ENCODE measurements at regions not wholly inside any gene's neighbourhood (a gene's known extent, or its start where the extent isn't known, plus 50 kb on each side); places are given as distances from the start of the nearest gene placed in this dataset.

DNA sequence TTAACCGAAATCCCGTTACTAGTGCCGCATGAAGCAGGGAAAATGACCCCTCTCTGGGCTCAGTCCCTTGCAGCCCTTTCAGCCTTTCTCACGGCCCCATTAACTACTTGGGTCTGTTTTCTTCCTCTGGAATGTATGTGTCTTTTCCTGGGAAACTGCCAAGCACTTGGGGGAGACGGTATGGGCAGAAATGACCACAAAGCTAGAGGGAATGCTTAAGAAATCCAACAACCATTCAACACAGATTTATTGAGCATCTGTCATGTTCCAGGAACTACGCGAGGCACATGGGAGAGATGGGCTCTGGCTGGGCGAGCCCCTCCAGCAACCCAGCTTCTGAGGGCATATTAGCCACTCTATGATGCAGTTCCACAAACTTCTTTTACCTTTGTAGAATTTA is 462.6 kb downstream of the BUD13 start:
- DNase-seq (ENCODE audit: low read depth): no peak

DNA sequence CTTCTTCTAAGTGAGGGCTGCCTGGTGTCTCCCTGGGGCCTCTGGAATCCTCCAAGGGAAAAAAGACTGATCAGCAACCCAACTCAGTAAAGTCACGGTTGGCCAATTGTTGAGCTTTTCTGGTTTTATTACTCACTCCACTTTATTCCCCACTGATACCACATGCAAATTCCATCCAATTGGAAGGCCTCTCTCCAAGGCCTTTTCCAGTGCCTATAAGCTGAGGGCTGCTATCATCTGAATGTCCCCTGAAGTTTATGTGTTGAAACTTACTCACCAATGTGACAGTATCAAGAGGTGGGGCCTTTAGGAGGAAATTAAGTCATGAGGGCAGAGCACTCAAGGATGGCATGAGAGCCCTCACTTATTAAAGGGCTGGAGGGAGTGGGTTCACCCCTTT is 463.3 kb downstream of the BUD13 start:
- H3K4me3 ChIP-seq (ENCODE audit: low read depth, low read length): no peak overlapping the region
- no peak for DNase-seq (ENCODE audit: low read depth)

More for the DNA sequence above, 462.6 kb downstream of the BUD13 start:
- H3K4me3 ChIP-seq (ENCODE audit: low read depth, low read length): no peak overlapping the region

DNA sequence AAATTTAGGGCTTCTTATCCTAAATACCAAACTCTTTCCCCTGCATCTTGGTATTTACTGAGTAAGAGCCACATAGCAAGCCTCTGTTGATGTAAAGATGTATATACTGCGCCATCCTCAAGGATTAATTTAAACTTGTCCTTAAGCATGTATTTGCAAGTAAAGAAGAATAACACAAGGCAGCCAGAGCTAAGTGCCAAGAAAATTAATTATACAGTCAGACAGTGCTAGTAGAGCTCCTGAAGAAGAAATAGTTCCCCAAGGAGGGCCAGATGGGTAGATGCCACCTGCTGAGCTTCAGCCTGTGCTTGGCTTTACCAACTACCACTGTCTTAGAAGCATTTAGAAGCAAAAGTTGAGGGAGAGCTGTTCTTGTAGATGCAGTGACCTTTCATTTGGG is 470.0 kb downstream of the BUD13 start:
- DNase-seq (ENCODE audit: low read depth): no peak
- no peak overlapping the region for H3K4me3 ChIP-seq (ENCODE audit: low read depth, low read length)

DNA sequence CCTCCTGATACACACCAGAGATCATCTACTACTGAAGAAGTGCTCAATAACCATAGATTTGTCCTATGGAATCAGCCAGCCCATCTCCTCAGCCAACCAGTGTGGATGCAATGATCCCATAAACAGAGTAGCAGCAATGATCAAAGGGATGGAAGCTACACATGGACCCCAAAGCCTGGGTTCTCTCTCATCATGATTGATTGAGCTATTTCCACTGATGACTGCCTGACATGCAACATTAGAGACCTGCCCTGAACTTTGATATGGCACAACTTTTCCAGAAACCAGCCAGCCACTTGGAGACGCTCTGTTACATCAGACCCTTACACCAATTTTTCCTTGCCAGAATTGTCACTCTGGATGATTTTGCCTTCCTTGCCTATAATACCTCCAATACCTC is 471.6 kb downstream of the BUD13 start:
- DNase-seq (ENCODE audit: low read depth): no peak
- H3K4me3 ChIP-seq (ENCODE audit: low read depth, low read length): no peak overlapping the region

DNA sequence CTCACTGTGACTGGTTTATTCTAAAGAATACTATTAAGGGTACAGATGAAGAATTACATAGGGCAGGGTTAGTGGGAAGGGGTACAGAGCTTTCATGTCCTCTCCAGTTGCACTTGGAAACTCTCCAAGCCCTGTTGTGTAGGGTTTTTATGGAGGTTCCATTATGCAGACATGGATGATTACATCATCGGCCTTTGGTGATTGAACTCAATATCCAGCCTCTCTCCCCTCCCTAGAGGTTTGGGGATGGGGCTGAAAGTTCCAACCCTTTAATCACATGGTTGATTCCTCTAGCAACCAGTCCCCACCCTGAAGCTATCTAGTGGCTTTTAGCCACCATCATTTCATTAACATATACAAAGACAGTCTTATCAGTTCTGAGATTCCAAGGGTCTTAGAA is 472.6 kb downstream of the BUD13 start:
- no peak overlapping the region for H3K4me3 ChIP-seq (ENCODE audit: low read depth, low read length)
- DNase-seq (ENCODE audit: low read depth): no peak

DNA sequence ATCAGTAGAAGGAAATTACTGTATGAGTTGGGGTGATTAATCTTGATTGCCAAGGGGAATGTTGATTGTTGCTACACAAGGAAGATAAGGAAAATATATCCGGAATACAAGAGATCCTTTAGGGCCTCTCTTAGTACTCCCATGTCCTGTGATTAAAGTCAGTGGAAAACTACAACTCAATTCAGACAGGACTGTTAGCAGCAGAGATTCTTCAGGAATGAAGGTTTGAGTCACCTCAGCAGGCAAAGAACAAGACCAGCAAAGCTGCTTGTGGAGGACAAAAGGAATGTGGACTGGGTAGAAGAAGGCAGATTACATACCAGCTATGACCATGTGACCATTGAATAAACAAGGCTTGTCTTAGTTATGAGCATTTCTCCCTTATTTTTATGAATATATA is 478.2 kb downstream of the BUD13 start:
- no peak for DNase-seq (ENCODE audit: low read depth)
- no peak overlapping the region for H3K4me3 ChIP-seq (ENCODE audit: low read depth, low read length)

DNA sequence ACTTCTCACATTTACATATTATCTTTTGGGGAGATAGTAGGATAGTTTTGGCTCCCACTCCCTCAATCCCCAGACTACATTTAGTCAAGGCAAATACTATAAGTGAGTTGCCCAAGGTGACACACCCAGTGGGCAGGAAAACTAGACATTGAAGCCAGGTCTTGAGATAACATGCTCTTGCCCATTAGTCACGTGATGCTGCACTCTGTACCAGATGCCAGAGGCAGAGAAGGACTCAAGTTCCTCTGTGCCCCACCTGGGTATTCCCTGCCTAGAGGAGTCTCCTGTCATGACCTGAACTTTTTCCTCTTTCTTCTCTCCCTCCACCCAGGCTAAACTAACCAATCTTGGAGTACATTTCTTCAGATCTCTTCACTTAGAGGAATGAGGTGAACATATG is 484.9 kb downstream of the BUD13 start:
- DNase-seq (ENCODE audit: low read depth): no peak
- H3K4me3 ChIP-seq (ENCODE audit: low read depth, low read length): no peak overlapping the region

DNA sequence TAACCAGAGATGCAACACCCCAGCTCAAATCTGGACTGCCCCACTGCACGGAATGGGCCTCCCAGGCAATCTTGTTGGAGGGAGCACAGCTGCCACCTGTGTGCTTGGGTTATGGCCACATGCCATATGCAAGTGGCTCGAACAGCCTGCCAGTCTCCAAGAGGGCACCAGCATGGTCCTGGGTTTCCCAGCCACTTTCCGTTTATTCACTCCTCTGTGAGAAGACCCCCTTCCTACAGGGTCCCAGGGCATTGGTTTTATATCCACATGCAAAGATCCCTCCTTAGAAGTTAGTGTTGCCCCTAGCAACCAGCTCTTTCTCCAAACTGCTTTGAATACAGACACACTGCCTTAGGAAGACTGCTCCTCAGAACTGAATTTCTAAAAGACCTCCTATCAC is 487.8 kb downstream of the BUD13 start:
- H3K4me3 ChIP-seq (ENCODE audit: low read depth, low read length): no peak overlapping the region
- no peak for DNase-seq (ENCODE audit: low read depth)

DNA sequence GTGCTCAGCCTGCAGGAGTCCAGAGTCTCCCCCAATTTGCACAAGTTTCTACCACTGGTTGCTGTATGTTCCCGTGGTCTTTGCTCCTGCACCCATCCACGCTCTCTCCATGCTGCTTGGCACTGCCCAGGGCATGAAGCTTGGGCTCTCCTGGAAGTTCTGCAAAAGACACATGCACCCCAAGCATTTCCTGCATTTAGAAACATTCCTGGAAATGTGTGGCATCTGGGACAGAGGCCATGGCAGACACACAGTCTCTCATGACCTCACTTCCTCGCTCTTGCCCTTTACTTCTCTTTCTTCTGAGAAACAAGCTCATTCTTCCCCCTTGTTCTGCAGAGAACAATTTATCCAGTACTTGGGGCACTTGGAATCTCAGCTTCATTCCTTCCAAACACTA is 489.5 kb downstream of the BUD13 start:
- no peak for DNase-seq (ENCODE audit: low read depth)

DNA sequence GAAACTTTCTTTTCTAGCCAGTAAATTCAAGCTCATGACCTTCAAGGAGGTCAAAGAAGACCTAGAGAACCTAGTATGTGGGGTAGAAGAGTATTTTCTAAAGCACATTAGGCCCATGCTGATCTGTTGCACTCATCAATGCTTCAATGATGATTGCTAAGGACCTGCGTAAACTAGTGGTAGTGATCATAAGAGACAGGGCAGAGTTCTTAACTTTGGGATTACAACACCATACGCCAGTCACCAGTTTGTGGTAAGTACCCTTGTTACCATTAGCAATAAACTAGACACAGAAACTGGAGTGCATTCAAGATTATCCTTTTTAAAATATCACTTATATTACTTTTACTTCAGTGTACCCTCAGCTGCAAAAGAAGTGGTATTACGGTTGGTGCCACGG is 490.3 kb downstream of the BUD13 start:
- DNase-seq (ENCODE audit: low read depth): no peak
- H3K4me3 ChIP-seq (ENCODE audit: low read depth, low read length): no peak overlapping the region

More for the DNA sequence above, 489.5 kb downstream of the BUD13 start:
- H3K4me3 ChIP-seq (ENCODE audit: low read depth, low read length): no peak overlapping the region

DNA sequence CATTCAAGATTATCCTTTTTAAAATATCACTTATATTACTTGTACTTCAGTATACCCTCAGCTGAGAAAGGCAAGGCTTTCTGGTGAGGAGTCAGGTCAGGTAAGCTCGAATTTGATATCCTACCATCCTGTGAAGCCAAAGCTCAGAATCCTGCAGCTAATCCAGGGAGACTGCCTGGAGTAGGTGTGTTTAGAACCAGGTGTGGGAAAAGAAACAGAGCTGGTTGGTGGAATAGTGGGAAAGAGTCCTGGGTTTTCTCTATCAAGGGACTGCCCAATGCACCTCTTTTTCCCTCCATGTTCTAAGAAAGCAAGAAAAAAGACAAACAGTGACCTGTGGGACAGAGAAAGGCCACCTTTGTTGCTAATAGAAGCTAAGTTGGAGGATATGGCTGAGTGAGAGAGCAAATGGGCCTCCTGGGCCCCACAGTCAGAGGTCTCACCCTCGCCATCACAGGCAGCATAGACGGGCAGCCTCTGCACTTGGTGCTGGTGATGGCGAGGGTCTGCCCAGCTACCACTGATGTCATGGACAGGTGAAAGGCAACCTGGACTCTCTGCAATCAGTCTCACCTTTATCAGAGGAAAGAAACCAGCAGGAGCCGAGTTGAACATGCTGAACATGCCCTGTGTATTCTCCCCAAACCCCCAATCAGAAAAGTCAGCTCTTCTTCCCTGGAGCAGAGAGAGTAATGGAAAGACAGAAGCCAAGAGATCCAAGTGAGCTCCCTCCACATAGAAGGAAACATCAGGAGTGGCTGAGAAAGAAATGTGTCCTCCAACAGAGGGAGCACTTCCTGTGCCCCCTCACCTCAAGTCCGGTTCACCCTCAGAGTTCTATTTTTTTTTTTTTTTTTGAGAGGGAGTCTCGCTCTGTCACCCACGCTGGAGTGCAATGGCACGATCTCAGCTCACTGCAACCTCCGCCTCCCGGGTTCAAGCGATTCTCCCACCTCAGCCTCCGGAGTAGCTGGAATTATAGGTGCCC is 491.3 kb downstream of the BUD13 start:
- no peak overlapping the region for H3K4me3 ChIP-seq (ENCODE audit: low read depth, low read length)
- no peak for DNase-seq (ENCODE audit: low read depth)

DNA sequence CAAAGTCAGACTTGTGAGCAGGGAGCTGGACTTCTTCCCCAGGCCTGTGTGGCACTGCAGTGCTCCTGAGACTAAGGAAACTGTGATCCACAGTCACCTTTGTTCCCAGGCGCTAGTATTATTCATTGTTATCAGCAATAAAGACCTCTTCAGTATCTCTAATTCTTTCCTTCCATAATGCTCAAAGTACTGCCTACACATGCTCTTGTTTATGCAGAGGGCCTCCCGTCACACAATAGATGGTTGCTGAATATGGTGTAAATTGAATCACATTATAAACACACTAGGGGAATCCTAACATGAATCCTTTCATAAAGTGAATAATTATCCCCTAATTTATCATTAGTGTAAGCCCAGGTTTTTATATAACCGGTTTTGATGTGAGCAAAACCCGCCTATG is 493.3 kb downstream of the BUD13 start:
- H3K4me3 ChIP-seq (ENCODE audit: low read depth, low read length): no peak overlapping the region
- no peak for DNase-seq (ENCODE audit: low read depth)

DNA sequence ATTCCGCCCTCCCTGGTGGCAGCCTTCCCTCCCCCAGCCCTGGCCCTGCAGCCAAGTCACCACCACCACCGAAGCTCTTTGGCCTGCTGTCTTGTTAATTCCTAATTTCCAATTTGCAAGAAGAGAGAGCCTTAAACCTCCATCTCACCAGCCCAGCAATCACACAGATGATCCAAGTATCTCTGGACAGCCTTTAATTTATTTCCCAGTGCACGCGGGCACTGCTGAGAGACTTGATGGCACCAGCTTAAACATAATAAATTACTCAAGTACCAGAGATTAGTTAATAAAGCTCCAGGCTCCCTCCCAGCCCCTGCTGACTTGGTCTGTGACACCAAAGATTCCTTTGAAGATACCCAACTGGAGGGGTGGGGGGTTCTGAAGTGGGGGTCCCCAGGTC is 494.7 kb downstream of the BUD13 start:
- no peak for DNase-seq (ENCODE audit: low read depth)
- H3K4me3 ChIP-seq (ENCODE audit: low read depth, low read length): no peak overlapping the region

DNA sequence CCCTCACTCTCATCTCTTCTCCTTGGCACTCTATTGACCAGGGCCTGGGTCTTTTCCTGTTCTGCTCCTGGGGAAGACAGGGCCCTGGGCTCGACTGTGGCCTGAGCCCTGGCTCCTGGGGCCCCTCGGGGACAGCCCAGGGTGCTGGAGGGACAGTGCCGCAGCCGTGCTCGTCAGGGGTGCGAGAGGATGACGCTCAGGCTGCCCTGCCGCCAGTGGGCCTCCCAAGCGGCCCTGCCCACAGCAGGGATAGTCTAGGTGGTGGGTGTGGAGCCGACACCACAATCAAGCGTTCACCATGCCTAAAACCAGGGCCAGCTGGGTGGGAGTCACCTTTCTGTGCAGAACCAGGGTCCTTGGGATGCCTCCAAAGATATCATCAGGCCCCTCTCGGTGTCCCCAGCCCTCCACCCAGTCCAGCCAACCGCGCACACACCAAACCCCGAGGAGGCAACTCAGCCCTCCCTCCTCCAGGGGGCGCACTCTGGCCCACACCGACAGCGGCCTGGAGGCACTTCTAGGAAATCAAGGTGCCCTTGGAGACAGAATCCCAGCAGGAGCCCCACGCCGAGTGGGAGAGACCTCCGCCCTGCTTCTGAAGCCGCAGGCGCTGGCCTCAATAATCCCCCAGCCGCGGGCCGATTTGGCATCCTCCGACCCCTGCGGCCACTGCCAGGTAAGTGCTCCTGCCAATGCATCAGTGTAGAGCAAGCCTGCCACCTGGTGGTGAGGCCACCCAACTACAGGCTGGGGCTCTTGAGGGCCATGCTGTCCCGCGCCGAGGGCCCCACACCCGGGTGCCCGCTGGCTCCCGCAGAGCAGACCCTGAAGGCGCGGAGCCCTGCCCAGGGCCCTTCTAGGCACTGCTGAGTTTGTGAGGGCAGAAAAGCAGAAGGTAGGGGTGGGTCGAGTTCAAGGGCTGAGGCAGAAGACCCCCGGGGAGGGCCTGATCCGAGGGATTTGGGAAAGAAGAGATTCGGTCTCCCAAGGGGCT is 496.4 kb downstream of the BUD13 start:
- no peak overlapping the region for H3K4me3 ChIP-seq (ENCODE audit: low read depth, low read length)
- DNase-seq (ENCODE audit: low read depth): no peak

DNA sequence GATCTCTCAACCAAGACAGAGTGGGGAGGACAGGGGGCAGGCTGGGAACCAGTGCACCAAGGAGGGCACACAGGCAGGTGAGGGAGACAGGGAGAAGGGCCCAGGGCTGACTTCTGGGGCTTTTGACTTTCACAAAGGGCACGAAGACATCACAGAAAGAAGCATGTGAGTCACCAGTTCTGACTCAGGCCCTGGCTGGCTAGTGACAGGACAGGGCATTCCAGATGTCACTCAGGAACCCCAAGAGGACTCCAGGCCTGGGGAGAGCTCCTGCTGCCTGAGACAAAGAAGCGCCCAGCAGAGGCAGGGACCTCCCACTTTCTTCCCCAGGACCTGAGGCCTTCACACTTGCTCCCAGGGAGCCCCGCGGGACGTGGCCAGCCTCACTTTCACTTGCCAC is 497.2 kb downstream of the BUD13 start:
- DNase-seq (ENCODE audit: low read depth): no peak
- no peak overlapping the region for H3K4me3 ChIP-seq (ENCODE audit: low read depth, low read length)

DNA sequence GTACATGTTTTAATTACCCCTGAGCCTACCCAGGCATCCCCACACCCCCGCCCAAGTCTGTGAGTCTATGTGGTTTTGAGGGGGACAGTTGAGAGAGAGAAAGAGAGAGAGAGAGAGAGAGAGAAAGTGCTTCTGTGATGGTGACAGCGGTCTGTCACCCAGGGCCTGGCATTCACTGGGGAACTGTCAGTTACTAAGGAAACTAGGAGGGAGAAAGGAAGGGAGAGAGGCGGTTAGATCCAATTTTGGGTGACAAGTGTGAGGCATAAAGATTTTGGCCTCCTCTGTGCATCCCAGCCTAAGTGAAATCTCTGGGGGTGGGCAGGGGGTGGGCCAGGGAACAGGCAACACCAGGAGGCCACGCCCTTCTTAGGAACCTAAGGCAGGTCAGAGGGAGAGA is 498.3 kb downstream of the BUD13 start:
- no peak overlapping the region for H3K4me3 ChIP-seq (ENCODE audit: low read depth, low read length)
- DNase-seq (ENCODE audit: low read depth): no peak

DNA sequence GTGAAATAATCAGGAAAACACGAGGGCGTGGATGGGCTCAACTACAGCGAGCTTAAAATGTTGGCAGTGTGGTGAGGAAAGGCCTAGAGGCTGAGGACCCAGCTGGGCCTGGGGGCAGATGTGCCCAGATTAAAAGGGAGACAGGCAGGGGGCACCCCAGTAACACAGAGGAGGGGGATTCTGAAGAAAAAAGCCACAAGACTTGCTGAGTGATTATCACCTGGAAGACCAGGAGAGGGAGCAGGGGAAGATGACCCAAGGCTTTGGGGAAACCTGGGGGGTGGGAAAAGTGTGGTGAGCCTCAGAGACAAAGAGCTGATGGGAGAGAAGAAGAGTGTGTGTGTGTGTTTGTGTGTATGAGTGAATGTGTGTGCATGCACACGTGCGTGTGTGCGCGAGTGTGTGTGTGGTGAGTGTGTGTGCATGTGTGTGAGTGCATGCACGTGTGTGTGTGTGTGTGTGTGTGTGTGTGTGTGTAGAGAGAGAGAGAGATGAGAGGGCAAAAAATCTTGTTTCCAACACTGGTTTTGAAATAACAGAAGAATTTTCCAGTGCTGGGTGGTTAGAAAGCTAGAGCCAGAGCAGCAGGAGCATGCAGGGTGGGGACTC is 500.5 kb downstream of the BUD13 start:
- H3K4me3 ChIP-seq (ENCODE audit: low read depth, low read length): no peak overlapping the region
- no peak for DNase-seq (ENCODE audit: low read depth)

DNA sequence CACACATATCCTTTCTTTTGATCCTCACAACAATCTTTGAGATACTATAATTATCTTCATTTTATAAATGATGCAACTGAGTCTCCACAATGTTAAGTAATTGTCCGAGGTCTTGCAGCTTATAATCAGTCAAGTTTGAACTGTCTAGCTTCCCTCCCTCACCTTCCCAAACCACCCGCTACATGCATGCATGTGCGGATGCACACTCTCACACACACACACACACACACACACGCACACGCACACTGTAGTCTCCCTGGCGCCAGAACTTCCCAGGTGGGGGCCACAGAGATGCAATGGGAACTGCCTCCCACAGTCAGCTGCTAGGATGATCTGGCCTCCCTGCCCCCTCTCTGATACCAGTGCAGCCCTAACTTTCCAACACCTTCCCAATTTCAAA is 501.3 kb downstream of the BUD13 start:
- DNase-seq (ENCODE audit: low read depth): no peak
- H3K4me3 ChIP-seq (ENCODE audit: low read depth, low read length): no peak overlapping the region

DNA sequence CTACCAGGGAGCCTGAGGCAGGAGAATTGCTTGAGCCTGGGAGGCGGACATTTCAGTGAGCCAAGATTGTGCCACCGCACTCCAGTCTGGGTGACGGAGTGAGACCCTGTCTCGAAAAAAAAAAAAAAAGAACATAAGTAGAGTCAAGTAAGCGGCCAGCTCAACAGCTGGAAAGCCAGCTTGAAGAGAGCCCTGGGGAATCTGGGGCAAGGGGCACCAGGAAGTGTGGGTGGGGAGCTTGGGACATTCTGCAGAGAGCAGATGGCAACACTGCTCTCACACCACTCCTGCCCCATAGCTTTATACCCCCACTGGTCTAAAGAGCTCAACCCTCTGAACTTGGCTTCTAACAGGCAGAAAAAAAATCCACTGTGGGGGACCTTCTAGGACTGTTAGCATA is 505.6 kb downstream of the BUD13 start:
- no peak overlapping the region for H3K4me3 ChIP-seq (ENCODE audit: low read depth, low read length)
- DNase-seq (ENCODE audit: low read depth): no peak

DNA sequence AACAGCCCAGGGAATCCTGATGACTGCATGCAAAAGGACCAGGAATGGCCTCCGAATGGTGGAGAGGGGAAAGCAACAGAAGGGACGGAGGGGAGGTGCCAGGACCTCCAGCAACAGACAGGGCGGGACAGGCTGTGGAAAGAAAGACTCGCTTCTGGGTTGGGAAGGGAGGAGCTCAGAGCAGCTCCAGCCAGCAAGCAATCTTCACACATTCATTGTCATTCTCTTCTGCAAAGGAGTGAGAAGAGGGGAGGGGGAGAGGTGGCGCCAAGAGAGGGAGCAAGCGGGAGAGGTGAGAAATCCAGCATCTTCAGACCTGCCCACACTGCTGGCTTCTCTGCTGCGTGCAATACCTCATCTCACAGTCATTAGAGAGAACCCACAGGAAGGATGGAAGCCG is 509.0 kb downstream of the BUD13 start:
- no peak for DNase-seq (ENCODE audit: low read depth)
- H3K4me3 ChIP-seq (ENCODE audit: low read depth, low read length): no peak overlapping the region
